ENCODE measurements at regions not wholly inside any gene's neighbourhood (a gene's known extent, or its start where the extent isn't known, plus 50 kb on each side); places are given as distances from the start of the nearest gene placed in this dataset.

DNA sequence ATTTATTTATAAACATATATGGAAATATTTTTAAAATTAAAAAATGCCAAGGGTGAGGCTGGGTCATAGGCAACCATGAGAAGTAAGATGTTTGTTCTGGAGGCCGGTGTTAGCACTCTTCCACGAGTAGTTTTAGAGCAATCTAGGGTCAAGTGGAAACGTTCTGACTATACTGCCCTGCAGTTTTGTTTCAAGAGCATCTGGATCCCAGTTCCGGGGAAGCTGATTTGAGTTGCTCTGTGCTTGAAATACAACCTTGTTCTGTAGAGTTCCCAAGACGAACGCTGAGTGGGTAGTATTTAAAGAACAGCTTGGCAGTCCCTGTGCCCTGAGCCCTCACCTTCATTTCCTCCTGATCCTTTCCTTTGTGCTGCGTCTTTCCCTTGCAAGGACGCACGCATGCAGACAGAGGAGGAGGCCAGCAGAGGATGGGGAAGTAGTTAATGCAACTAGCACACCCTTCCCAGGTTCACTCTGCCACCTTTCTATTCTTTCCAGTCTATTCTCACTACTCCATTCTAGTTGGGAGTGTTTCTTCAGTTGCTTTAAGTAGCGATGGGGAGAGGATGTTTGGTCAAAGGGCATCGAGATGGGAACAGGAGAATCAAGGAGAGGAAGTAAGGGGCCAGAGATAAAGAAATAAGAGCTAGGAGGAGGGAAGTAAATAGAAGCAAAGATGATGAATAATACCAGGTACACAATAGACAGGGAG lies 68.3 kb upstream of the ZSWIM6 start:
- DNase-seq (ENCODE audit: low read depth): no peak

- DNase-seq (ENCODE audit: low read depth): no peak
These were observed 67.8 kb upstream of the ZSWIM6 start for GRCh38 chr5:61264273-61264661.

DNA sequence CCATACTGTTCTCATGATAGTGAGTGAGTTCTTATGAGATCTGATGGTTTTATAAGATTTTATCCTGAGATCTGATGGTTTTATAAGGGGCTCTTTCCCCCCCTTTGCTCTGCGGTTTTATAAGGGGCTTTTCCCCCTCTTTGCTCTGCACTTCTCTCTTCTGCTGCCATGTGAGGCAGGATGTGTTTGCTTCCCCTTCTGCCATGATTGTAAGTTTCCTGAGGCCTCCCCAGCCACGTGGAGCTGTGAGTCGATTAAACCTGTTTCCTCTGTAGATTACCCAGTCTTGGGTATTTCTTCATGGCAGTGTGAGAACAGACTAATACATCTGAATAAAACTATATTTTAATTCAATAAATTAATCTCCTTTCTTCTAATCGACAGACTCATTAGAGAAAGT lies 64.9 kb upstream of the ZSWIM6 start:
- no peak for DNase-seq (ENCODE audit: low read depth)

- DNase-seq (ENCODE audit: low read depth): no peak
These were observed 63.2 kb upstream of the ZSWIM6 start for GRCh38 chr5:61268871-61269270.

DNA sequence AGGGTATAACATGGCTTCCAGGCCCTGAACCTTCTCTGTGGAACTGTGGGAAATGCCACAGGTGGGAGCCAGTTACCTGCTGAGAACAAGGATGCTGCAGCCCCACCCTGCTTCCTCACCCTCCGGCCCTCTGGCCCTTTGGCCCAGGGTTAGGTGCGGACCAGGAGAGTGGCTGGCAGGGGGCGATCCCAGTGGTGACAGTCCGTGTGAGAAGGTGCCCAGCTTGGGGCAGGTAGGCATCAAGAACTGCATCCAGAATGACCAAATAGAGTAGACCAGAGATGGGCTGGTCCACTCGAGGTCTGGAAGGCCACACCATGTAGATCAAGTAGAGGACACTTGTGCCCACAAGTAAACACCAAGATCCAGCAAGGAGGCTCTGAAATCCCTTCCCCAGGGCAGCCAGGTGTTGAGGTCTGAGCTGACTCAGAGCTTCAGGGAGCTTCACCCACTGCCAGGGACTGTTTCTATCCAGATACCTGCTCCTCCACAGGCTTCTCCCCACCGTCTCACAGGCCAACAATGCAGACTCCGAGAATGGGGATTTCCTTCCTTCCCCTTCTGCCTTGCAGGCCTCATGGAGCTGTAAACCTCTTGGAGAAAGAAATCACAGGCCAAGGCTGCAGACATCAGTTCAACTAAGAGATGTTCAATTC lies 61.4 kb upstream of the ZSWIM6 start:
- no peak for DNase-seq (ENCODE audit: low read depth)

GRCh38 chr5:61272688-61273087 lies 59.4 kb upstream of the ZSWIM6 start:
- no peak for DNase-seq (ENCODE audit: low read depth)

DNA sequence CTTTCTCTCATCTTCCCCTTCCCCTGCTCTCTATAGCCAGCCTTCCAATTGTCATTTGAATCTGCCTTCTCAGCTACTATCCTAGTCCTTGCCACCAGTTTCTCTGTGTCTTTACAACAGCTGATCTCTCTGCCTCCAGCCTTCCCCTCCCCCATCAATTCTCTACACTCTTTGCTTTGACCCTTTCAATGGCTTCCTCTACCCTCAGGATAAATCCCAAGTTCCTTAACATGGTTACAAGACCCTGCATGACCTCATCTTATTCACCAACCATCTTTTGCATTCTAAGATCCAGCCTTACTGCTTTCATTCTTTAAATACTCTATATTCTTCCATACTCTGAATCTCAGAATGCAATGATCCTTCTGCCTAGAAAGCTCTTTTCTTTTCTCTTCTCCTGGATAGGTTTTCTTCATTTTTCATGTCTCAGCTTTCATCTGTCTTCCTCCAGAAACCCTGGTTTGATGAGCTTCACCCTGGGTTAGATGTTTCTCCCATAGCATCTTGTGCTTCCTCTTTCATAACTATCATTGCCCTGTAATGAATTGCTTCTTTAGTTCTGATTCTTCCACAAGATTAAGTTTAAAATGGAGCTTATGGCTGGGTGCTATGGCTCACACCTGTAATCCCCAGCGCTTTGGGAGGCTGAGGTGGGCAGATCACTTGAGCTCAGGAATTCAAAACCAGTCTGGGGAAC lies 58.6 kb upstream of the ZSWIM6 start:
- DNase-seq (ENCODE audit: low read depth): no peak

DNA sequence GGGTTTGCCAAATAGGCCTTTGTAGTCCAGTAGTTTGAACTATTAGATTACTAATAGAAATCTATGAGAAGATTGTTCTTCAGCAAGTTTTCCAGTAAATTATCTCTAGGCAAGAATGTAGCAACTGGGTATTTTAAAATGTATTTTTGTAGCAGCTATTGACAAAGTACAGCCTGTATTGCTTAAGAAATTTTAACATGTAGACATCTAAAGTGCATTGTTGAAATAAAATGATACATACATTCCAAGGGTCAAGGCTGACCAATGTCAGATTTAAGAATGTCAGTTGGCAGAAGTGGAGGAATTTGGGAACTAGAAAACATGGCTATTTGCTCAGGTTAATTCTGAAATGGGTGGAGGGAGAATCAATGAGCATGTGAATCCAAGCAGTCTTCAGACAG lies 57.5 kb upstream of the ZSWIM6 start:
- DNase-seq (ENCODE audit: low read depth): no peak

GRCh38 chr5:61275841-61276240 lies 56.2 kb upstream of the ZSWIM6 start:
- no peak for DNase-seq (ENCODE audit: low read depth)

GRCh38 chr5:61277190-61277589 lies 54.9 kb upstream of the ZSWIM6 start:
- DNase-seq (ENCODE audit: low read depth): no peak

DNA sequence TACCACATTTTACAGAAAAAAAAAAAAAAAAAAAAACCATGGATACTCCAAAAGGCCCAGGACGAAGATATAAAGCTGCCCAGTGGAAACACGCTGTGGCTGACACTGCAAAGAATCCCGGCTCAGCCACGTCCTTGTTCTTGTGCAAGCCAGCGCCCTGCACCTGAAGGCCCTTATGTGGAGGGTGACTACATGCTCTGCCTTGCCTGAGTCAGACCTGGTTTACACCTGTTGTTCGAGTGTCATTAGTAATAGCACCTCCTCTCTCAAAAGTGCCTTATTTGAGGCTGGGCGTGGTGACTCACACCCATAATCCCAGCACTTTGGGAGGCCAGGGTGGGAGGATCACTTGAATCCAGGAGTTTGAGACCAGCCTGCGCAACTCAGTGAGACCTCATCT lies 54.3 kb upstream of the ZSWIM6 start:
- no peak for DNase-seq (ENCODE audit: low read depth)

- no peak for DNase-seq (ENCODE audit: low read depth)
These were observed 52.3 kb upstream of the ZSWIM6 start for GRCh38 chr5:61279725-61280124.

DNA sequence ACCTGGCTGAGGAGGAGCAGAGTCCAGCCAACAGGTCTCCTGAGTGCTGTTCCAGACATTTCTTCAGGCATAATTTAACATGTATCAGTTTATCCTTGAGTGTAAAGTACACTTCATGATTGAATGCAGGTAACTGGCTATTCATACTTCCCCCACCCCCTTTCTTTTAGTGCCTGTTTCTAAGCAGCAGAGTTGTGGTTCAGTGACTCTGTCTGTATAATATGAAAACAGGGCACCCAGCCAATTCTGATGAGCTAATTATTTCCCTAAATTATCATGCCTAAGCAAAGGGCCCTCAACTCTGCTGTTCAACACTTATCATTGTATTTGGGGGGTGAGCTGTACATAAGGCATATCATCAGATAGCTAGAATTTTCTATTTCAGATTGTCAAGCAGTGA lies 51.9 kb upstream of the ZSWIM6 start:
- peak; percentile 54 for DNase-seq (ENCODE audit: low read depth)

DNA sequence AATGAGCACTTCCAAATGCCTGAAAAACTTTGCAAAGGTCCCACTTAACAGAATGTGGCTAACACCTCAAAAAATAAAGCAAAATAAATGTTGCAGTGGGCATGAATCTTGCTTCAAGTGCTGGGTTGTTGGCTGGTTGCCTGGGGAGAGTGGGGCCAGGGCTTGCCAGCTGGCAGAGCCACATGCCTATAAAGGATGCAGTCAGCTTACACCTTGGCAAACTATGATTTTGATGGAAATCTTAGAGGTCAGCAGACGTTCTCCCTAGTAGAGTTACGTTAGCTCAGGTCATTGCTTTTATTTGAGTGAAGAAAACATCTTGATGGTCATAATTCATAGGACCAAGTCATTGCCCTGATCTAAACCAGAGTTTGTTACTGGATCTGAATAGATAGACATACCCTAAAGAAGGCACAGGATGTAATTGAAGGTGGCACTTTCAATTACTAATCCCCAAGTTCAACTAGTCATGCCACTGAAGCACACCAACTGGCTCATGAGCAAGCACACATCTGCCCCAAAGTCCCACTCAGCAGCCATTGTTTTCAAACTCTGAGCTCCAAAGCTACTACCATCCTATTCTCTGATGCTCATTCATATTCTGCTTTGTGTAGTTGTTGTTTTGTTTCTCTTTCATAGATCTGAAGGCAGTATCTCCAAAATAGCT lies 51.2 kb upstream of the ZSWIM6 start:
- DNase-seq (ENCODE audit: low read depth): no peak

DNA sequence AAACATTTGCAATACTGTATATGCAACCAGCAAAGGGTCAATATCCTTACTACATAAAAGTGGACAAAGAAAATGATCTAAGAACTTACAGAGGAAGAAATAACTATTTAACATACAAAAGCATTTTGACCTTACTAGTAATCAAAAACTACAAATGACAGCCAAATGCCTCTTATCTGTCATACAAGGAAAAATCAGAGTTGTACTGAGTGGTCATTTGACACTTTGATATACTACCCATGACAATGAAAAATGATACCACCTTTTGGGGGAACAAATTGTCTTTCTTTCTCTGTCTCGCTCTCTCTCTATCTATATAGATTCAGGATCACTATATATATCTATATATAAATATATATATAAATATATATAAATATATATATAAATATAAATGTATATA lies 50.4 kb upstream of the ZSWIM6 start:
- DNase-seq (ENCODE audit: low read depth): no peak

All from GM04504 (cell line).